CD4-positive, alpha-beta T cell treated with Interleukin-6 for 4 hours (primary cell): ENCODE measurements at regions not wholly inside any gene's neighbourhood (a gene's known extent, or its start where the extent isn't known, plus 50 kb on each side); places are given as distances from the start of the nearest gene placed in this dataset.
"Not testable (repeated sequence)": the region's sequence is repeated elsewhere in the genome, so short reads cannot be mapped to it uniquely, and the experiment has no call there.

ENCODE experiments used
- DNase-seq: peaks from one replicate; pipeline ENCODE4 v3.0.0-alpha.2; 2020; ENCODE audit warnings: mixed read lengths

DNA sequence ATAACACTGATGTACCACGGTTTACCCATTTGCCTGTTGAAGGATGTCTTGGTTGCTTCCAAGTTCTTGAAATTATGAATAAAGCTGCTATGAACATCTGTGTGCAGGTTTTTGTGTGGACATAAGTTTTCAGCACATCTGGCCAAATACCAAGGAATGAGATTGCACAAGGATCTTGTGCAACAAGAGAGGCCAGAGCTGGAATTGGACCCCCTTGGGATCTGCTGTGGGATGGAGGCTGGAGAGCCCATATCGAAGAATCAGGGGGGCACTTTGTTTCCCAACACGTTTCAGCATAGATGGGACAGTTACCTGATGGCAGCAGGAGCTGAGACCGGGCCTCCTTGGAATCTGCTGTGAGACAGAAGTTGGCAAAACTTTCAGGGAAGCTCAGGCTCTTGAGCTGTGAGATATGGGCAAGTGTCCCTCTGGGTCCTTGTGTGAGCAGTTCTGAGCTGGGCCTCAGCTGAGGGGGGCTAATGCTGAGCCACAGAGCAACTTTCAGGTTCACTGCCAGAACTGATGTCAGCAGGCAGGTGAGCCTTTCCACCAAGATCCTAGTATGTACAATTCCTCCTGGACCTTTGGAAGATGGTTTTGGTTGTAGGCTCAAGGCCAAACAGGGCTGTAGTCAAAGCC is 115.2 kb upstream of the RAB18 start:
- DNase-seq = no peak

DNA sequence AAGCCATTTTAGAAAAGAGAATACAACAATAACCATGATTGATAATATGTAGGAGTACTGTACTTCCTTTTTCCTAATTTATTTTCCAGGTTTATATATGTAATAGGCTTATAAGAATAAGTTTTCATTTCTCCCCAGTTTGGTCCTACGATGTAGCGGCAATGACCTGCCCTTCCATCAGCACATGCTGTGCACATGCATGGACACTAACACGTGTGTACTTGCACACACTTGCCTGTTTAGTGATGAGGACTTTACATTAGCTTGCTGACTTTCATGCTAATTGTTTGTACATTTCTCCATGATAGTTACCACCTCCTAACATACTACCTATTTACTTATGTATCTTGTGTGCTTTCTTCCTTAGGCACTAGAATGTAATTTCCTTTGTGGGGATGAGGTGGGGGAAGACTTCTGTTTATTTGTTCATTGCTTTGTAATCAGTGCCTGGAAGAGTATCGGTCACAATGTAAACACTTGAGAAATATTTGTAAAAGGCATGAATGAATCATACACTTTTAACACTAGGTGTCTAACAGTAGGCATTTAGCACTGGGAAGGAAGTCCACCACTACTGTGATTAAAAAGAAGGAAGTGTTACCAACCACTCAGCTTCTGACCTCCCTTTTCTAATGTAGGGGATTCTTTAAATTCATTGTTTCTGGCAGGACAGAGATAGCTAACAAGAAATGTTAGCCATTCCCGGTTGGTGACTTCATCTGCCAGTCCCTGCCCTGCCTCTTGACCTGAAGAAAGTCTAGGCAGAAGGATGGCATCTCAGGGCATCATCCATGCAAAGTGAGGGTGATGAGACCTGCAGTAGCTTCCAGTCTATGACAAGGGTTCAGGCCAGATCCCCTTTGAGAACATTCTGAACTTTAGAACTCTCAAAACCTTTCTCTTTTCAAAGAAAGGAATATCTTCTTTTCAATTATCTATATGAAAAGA is 120.2 kb upstream of the RAB18 start:
- DNase-seq = no peak

DNA sequence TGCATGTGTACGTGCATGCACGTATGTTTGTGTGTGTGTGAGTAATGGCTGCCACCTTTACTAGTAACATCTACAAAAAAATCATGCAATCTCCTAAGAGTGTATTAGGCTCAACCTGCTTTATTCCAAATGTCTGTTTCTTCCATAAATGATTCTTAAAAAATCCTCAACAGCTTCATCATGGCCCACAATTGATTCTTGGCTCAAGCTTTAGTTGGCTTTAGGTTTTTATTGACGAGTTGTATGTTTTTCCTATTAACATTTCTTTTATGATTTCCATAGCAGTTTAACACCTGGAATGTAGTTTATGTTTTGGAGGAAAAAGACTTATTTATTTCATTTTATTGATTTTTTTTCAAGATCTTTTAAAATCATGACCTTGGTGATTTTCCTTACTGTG is 121.9 kb upstream of the RAB18 start:
- DNase-seq = no peak

DNA sequence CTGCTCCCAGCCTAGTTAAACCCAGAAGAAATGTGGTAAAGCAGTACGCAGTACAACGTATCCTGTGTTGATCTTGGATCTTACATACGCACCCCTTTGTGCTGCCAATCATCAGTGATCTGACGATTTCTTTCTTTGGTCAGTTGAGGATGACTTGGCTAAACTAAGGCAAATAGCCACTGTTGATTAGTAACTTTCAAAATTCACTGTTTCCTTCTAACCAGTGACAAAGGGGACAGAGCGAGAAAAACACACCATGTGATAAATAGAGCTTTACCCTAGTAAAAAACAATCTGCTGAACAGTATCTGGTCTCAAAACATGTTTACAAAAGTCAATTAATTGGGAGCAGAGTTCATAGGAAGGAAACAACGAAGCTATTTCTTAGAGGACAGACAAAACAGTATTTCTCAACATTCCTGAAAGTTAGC is 123.2 kb upstream of the RAB18 start:
- DNase-seq = no peak

DNA sequence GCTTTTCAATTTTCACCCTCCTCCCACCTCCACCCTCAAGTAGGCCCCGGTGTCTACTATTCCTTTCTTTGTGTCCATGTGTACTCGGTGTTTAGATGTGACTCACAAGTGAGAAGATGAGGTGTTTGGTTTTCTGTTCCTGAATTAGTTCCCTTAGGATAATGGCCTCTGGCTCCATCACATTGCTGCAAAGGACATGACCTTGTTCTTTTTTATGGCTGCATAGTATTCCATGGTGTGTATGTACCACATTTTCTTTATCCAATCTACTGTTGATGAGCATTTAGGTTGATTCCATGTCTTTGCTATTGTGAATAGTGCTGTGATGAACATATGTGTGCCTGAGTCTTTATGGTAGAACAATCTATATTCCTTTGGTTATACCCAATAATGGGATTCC is 125.1 kb upstream of the RAB18 start:
- not testable (repeated sequence) for DNase-seq

DNA sequence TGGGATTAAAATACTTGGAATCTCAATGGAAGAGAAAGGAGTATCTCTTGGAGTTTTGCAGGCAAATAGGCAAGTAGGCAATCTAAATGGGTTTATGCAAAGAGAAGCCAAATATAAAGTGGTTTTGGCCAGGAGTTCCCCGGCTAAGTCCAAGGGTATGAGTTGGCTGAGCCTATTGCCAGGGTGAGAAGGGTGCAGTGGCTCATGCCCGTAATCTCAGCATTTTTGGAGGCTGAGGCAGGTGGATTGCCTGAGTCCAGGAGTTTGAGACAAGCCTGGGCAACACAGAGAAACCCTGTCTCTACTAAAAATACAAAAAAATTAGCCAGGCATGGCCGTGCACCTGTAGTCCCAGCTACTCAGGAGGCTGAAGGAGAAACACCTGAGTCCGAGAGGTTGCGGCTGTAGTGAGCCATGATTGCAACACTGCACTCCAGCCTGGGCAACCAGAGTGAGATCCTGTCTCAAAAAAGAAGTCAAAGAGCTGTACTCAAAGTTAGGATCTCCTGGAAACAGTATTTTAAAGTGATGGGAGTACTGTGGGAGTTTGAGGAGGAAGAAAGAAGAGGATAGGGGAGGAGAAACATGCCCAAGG is 130.4 kb upstream of the RAB18 start:
- DNase-seq = no peak

DNA sequence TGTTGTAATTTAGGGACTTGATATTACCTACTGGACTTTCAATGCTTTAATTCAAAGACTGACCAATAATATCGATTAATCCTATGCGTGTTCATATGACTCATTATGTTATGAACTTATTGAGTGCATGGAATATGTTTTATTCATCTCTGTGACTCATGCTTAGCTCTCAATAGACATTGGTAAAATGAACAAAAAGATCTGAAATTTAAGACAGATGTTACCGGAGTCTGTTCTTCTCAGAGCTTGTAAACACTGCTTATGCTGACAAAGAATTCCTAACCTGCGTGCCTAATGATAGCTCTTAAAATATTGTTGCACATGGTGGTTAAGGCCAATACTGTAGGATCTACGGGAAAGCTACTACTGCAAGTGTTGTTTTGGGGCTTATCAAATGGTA is 131.5 kb upstream of the ACBD5 start:
- DNase-seq = no peak

DNA sequence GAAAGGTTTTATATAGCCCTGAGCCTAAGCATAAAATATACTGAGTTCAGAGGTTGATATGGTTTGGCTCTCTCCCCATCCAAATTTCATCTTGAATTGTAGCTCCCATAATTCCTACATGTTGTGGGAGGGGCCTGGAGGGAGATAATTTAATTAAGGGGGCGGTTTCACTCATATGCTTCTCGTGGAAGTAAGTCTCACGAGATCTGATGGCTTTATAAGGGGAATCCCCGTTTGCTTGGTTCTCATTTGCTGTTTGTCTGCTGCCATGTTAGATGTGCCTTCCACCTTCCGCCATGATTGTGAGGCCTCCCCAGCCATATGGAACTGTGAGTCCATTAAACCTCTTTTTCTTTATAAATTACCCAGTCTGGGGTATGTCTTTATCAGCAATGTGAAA is 130.8 kb upstream of the ACBD5 start:
- DNase-seq = not testable (repeated sequence)

DNA sequence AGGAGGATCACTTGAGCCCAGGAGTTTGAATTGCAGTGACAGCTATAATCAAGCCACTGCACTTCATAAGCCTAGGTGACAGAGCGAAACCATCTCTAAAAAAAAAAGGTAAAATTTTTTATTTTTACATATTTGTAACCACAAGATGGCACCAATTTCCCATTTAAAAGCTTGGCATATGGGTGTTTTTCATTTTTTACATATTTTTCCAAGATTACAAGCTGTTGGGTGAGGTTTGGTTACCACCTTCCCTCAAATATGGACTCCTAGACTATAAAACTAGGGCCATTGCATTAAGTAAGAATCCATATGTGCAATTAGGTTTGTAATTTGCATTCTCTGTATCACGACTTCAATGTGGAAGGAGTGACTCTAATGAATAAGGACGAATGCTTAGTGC is 129.3 kb upstream of the ACBD5 start:
- DNase-seq = no peak

DNA sequence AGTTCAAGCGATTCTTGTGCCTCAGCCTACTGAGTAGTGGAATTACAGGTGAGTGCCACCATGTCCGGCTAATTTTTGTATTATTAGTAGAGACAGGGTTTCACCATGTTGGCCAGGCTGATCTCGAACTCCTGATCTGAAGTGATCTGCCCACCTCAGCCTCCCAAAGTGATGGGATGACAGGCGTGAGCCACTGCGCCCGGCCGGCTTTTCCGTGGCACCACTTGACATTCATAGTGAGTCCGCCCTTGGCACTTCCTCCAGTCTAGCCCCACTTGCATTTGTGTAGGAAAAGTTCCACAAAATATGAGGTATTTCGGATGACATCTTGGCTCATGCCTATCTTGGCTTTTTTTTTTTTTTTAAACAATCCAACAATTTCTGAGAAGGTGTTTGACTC is 128.1 kb upstream of the ACBD5 start:
- no peak for DNase-seq

DNA sequence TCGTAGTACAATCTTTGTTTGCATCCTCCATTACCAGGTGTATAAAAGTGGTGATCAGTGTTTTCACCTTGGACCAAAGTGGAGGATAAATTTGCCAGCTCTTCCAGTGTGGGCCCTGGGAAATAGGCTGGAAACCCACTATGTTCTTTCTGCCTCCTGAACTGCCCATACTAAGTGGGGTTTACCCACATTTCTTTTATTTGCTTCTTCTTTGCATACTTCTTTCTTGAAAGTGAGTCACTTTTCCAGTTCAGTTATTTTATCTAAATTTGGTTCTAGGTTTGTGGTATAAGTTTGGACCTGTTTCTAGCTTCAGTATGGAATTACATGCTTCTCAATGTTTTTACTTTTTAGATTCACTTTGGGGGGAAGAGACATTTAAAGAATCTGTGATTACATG is 126.2 kb upstream of the ACBD5 start:
- no peak for DNase-seq

DNA sequence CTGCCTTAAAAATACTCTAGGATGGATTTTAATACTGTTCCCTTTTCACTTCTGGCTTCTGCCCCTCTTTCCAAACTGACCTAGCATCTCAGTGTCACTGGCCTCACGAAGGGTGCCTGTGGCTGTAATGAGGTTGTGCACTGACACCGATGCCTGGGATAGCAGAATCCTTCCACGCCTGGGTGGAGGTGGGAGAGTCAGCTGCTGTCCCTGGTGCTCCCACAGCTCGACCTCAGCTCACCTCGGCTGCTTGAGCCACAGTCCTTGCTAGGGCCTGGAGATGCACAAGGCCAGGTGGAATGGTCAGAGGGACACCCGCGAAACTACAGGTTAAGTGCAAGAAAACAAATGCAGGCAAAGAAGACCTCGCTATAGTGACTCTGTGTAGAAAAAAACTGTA is 123.4 kb upstream of the ACBD5 start:
- DNase-seq = no peak

DNA sequence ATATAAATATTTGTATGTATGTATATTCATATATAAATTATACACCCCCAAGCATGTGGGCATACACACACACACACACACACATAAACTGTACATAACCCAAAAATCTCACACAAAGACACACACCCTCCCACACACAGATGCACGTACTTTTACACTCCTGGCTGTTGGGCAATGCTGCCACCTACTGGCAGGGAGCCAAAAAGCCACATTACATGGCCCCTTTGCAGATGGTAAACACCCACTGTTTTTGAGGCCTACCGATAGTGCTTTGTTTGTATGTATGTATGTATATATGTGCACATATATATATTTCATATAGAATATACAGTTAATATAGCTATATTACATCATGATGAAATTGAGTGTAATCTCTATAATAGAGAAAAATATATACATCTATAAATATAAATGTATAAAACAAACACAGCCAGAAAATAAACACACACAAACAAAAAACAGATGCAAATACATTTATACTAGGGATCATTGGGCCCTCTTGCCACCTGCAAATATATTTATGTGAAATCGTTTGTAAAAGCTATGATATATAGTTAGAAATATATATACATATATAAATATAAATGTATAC is 120.1 kb upstream of the ACBD5 start:
- peak; percentile 86 for DNase-seq

DNA sequence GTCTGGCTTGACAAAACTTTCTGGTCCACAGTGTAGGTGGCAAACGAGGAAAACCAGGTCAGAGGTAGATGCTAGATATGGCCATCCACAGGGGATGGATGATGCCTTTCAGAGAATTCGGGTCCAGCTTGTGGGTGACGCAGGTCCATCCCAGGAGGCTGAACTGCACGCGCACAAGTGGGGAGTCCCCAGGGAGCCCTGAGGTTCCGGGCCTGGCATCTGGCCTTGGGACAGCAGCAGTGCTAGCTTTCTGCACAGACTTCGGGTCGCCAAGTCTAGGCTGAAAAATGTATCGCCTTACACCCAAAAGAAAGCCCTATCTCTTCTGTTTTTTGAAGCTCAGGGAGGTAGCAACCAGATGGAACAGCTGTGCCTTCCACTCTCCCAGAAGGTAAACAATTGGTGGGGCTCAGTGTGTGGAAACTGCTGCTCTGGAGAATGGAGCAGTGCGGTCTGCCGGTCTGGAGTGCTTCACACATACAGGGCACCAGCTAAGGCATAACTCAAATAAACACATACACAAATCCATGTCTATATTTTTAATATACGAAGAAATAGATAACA is 119.3 kb upstream of the ACBD5 start:
- DNase-seq = no peak

DNA sequence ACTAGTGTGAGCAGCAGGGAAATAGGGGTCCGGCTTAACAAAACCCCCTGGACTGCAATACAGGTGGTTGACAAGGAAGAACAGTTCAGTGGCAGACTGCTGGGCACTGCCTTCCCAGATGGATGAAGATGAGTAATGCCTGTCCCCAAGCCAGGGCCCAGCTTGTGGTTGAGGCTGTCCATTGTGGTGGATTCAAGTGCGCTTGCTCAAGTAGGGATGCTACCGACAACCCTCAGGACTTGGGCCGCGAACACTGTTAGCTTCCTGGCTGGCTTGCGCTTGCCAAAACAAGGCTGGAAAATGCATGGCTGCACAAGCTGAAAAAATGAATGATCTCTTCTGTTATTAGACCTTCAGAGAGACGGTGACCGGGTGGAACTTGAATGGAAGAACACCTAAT is 116.1 kb upstream of the ACBD5 start:
- DNase-seq = no peak

DNA sequence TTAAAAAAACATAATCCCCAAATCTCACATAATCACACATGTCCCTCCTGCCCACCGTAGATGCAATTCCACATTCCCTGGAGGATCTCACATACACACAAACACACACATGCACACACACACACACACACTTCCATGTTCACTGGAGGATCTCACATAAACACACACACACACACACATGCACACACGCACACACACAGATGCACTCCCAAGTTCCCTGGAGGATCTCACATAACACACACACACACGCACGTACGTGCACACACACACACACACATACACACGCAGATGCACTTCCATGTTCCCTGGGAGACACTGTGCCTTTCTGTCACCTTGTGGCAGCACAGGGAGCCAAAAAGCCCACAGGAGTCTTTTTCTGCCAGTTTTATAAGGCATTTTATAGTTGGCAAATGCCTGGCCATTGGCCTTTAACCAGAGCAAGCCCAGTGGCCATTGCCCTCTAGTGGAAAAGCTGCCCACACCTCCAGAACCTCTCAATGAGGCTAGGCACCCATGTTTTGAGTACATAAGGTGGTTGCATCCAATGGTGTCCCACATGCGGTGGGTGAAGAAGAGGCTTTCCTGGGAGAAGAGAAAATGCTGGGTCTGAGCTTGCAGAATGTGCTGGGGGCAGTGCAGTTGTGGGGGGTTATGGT is 115.4 kb upstream of the ACBD5 start:
- no peak for DNase-seq

DNA sequence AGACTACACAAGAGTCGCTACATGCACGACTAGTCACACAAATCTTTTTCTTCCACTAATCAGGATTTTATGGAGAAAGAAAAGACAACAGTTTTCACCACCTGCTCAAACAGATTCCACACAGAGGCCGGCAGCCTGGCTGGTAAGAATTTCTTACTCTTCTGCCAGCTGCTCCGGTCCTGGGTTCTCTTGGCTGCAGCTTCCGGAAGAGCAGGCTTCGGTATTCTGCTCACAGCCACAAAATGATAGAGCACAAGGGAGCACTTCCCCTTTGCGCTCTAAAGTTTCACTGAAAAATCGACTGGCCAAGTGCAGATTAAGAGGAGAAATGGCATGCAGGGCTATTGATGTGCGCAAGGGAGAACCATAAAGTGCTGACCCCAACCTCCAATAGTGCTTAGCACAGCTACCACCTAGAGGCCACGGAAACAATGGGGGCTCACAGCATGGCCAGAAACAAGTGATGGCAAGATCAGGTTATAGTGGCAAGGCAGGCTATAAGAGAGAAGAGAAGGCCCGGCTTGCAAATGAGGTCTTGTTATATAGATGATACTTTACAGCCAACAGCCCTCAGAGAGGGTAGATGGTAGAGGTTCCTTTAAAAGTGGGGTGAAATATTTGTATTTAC is 114.2 kb upstream of the ACBD5 start:
- DNase-seq = peak; percentile 19

DNA sequence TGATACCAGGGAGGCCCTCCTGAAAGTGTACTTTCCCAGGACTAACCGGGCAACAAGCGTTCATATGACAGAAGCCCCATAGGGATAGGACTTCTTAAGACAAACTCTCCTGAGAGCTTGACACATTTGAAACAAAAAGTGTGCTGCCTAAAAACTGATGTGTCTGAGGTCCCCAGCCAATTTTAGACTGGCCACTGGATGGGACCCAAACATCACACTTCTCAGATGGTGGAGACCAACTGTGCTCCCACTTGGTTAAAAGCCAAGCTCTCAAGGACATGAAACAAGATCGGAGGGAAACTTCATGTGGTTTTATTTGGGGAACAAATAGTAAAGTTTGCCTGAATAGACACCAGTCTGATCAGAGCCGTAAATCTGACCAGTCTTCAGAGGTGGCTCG is 113.5 kb upstream of the ACBD5 start:
- DNase-seq = not testable (repeated sequence)

DNA sequence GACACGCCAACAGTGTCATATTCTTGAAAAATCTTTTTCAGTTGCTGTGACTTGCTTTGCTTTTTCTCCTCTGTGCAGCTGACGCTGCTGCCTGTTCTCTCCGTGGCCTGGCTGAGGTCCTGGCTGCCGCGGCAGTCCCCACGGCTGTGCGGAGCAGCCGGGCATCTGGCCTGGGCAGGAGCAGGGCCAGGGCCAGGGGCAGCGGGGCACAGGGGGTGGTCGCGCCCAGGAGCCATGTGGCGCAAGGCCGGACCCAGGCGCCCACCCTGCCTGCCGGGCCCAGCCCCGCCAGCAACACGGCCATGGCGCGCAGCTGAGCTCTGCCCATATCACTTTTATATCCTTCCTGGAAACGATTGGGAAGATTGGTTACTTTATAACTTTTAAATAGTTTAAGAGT is 109.4 kb upstream of the ACBD5 start:
- no peak for DNase-seq

DNA sequence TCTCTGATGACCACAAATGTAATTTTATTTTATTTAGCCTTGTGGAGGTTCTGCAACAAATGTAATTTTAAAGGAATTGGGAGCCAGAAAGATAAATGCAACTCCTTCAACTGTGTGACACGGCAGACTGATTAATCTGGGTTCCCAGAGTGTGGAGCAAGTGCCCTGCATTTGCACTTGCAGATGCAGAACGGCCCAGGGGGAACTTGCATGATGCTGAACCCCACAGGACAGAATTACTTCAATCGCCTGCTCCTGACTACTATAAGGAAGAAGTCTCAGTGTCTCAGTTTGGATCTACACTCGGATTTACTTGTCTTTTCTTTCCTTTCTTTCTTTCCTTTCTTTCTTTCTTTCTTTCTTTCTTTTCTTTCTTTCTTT is 107.2 kb upstream of the ACBD5 start:
- not testable (repeated sequence) for DNase-seq

DNA sequence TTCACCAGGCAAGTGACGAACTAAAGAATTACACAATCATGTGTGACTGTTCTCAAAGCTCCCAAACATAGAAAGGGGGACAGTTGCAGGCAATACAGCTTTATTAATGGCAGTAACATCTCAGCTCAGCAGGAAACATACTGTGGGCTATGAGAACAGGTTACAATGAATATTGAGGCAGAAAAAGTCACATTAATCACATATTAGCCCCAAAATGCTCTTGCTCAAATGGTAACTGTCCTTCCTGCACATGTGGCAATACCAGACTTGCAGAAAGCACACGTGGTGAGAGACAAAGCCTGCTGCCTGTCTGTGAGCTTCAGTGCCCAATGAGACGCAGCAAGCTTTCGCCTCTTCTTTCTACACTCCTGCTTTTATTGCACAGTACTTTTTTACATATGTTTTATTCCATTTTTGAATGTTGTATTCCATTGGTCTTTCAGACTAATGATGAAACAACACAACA is 104.9 kb upstream of the ACBD5 start:
- DNase-seq = no peak
